HepG2 (cell line): ENCODE measurements at regions not wholly inside any gene's neighbourhood (a gene's known extent, or its start where the extent isn't known, plus 50 kb on each side); places are given as distances from the start of the nearest gene placed in this dataset.

Source experiments
- ATAC-seq: fragments of 200-7000 bp; cut with Tn5 transposase; 3 replicates; pipeline ENCODE4 v1.9.1; 2020; ENCODE audit warnings: mild to moderate bottlenecking, moderate library complexity
- BruUV-seq: library from RNA; stranded (reverse); fragments of 400-500 nt; replicated peaks from 2 replicates; lab custom pipeline; 2021; lab: Mats Ljungman, UMichigan
- CTCF ChIA-PET: fragments of 300-600 bp; formaldehyde crosslinking; extraction: SDS; loops from one replicate; lab custom pipeline; 2021; ENCODE audit warnings: low total read pairs, inconsistent platforms, low intra/inter-chr PET ratio; lab: Yijun Ruan, JAX
- POLR2A ChIA-PET: fragments of 350-600 bp; sonication (Branson Sonifier 250); formaldehyde crosslinking; loops from one replicate; lab custom pipeline; 2020; ENCODE audit warnings: antibody characterized with exemption, inconsistent platforms; lab: Yijun Ruan, JAX
- DNase-seq: peaks from one replicate; pipeline ENCODE4 v3.0.0-alpha.2; 2015; ENCODE audit warnings: low spot score
- FAIRE-seq: peaks from 3 replicates; lab custom pipeline; 2011; peaks lifted over from hg19 to GRCh38; lab: Jason Lieb, UNC
- H2AFZ ChIP-seq: one replicate; pipeline ENCODE4 v1.6.1; 2011; ENCODE audit warnings: low read length, inconsistent platforms
- H3K27ac ChIP-seq: fragments of 300-600 bp; 3 replicates; pipeline ENCODE4 v1.8.0; 2011; ENCODE audit warnings: mixed run types, mild to moderate bottlenecking, mixed read lengths, low read length, inconsistent platforms; ENCODE audit not compliant: insufficient read depth; ENCODE audit errors: extremely low read length
- H3K27me3 ChIP-seq, 2 experiments: fragments of 200-600 bp in 1 of 2; 2 replicates in 1 of 2; 3 replicates in 1 of 2; pipeline versions ENCODE4 v1.6.0 to v1.8.0; 2011; ENCODE audit warnings: low read length in 2 of 2, mild to moderate bottlenecking in 2 of 2, moderate library complexity in 2 of 2, inconsistent platforms in 1 of 2; ENCODE audit not compliant: insufficient read depth in 2 of 2, control insufficient read depth in 1 of 2
- H3K36me3 ChIP-seq, 2 experiments: fragments of 200-600 bp in 1 of 2; replicated peaks in 1 of 2; 2 replicates in 1 of 2; 3 replicates in 1 of 2; pipeline versions ENCODE4 v1.5.1 to v1.8.0; 2011; ENCODE audit warnings: low read length in 2 of 2, inconsistent platforms in 1 of 2; ENCODE audit not compliant: insufficient read depth in 2 of 2, control insufficient read depth in 1 of 2
- H3K4me1 ChIP-seq: 2 replicates; pipeline ENCODE4 v1.5.1; 2012; ENCODE audit warnings: low read length, inconsistent platforms; ENCODE audit not compliant: insufficient read depth
- H3K4me2 ChIP-seq: 2 replicates; pipeline ENCODE4 v1.6.0; 2011; ENCODE audit warnings: low read depth, low read length, inconsistent platforms
- H3K4me3 ChIP-seq, 3 experiments: fragments of 200-600 bp in 1 of 3; sonication (generic), shearing (Covaris generic) in 1 of 3; replicated peaks in 1 of 3; 2 replicates each; pipeline ENCODE4 v1.5.1; 2011 to 2016; ENCODE audit warnings: low read length in 3 of 3, inconsistent platforms in 2 of 3, low read depth in 2 of 3, mild to moderate bottlenecking in 2 of 3, control low read depth in 1 of 3, mixed read lengths in 1 of 3; ENCODE audit not compliant: insufficient read depth in 1 of 3
- H3K79me2 ChIP-seq: one replicate; pipeline ENCODE4 v1.6.1; 2011; ENCODE audit warnings: low read length, inconsistent platforms; ENCODE audit not compliant: insufficient read depth
- H3K9ac ChIP-seq: 2 replicates; pipeline ENCODE4 v1.6.0; 2011; ENCODE audit warnings: mild to moderate bottlenecking, low read depth, low read length, inconsistent platforms; ENCODE audit not compliant: insufficient read depth
- H3K9me3 ChIP-seq: 2 replicates; pipeline ENCODE4 v1.5.1; 2012; ENCODE audit warnings: mild to moderate bottlenecking, low read length
- H4K20me1 ChIP-seq: 2 replicates; pipeline ENCODE4 v1.6.0; 2011; ENCODE audit warnings: inconsistent platforms, mild to moderate bottlenecking, low read length, moderate library complexity; ENCODE audit not compliant: insufficient read depth
- DR1 ChIP-seq: sonication (generic); formaldehyde crosslinking; IDR thresholded peaks from 2 replicates; pipeline ENCODE4 v1.8.0; 2021; ENCODE audit warnings: mild to moderate bottlenecking, missing genetic modification reagents, inconsistent platforms
- MEIS2 ChIP-seq: sonication (generic); formaldehyde crosslinking; IDR thresholded peaks from 2 replicates; pipeline ENCODE4 v1.9.0; 2021; ENCODE audit warnings: mild to moderate bottlenecking, missing genetic modification reagents
- MXD4 ChIP-seq: IDR thresholded peaks from 2 replicates; pipeline ENCODE4 v1.6.1; 2016; ENCODE audit warnings: mild to moderate bottlenecking, missing biosample characterization, missing genetic modification reagents
- RBFOX2 ChIP-seq: fragments of 200-400 bp; formaldehyde crosslinking; IDR thresholded peaks from 2 replicates; pipeline ENCODE4 v1.6.1; 2017; ENCODE audit warnings: low read depth, mild to moderate bottlenecking, low read length
- ZNF121 ChIP-seq: sonication (generic); formaldehyde crosslinking; IDR thresholded peaks from 2 replicates; pipeline ENCODE4 v1.5.0; 2020; ENCODE audit warnings: mild to moderate bottlenecking, missing genetic modification reagents
- ZNF253 ChIP-seq: sonication (generic); formaldehyde crosslinking; IDR thresholded peaks from 2 replicates; pipeline ENCODE4 v1.8.0; 2022; ENCODE audit warnings: mild to moderate bottlenecking, missing genetic modification reagents, borderline replicate concordance
- ZNF3 ChIP-seq: IDR thresholded peaks from 2 replicates; pipeline ENCODE4 v1.7.0; 2017; ENCODE audit warnings: inconsistent platforms
- WGBS: methylation state at CpG from one replicate; pipeline ENCODE4 v1.1.6; 2017; ENCODE audit warnings: low lambda C conversion rate; 5-methylcytosine and 5-hydroxymethylcytosine counted together
- in situ Hi-C: cut with HindIII; loops from 2 replicates; pipeline ENCODE4 v1.10.0; 2017; ENCODE audit warnings: low pct_unique_long_range_greater_than_20kb; ENCODE audit not compliant: extremely low pct_ligation_motif_present
- intact Hi-C: fragments of 100-400 bp; cut with micrococcal nuclease; formaldehyde crosslinking; loops from one replicate; pipeline ENCODE4 v1.10.0; 2022; ENCODE audit not compliant: unreplicated experiment
- TF ChIP-seq, protein P1 (sequence below): sonication (generic); formaldehyde crosslinking; IDR thresholded peaks from 2 replicates; pipeline ENCODE4 v1.5.1; 2020; ENCODE audit warnings: missing genetic modification reagents, mild to moderate bottlenecking, borderline replicate concordance

DNA sequence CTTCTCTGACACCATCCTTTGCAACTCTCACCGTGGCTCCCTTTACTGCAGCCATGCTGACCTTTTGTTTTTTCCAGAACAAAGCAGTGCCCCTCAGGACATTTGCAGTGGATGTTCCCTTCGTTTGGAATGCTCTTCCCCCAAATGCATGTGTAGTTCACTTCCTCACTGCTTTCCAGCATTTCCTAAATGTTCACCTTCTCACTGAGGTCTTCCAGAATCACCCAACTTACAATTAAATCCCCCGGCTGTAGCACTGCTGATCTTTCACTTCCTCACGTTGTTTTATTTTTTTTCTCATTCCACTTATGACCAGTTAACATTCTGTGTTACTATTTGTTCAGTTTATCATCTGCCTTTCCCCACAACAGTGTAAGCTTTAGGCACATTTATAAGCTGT is 73.1 kb downstream of the GASK1B start (continued):
- no peak for TF ChIP-seq MXD4 (CRISPR knock-in tag)
- TF ChIP-seq RBFOX2: no peak
- no peak for TF ChIP-seq MEIS2 (CRISPR knock-in tag)
- TF ChIP-seq ZNF253: no peak
- no peak for TF ChIP-seq DR1 (CRISPR knock-in tag)
- no peak for TF ChIP-seq ZNF3 (CRISPR knock-in tag)

- Histone ChIP-seq H3K4me3 (no peak overlapping the region), H3K36me3 (no peaks in the 10 kb centered on the region), H2AFZ (peak overlapping the region; percentile 29), H3K79me2 (no peaks in the 10 kb centered on the region), H3K4me1 (peaks cover 25% of the 10 kb centered on the region), H3K4me2 (peak overlapping the region; percentile 58; the same call in 1 of the 2 replicates), H3K27me3 (no peaks in the 10 kb centered on the region; a peak in 1 of 5 replicates), H3K9ac (no peak overlapping the region), H3K27ac (no peak overlapping the region), H3K9me3 (no peaks in the 10 kb centered on the region), H4K20me1 (no peaks in the 10 kb centered on the region)
- FAIRE-seq (no peak), DNase-seq (no peak), ATAC-seq (no peak)
- WGBS: 27% methylated on average over 1 of the region's 1 CpG
- in situ Hi-C loops (no loop called here), intact Hi-C loops (no loop called here)
- TF ChIP-seq, protein P1, sequence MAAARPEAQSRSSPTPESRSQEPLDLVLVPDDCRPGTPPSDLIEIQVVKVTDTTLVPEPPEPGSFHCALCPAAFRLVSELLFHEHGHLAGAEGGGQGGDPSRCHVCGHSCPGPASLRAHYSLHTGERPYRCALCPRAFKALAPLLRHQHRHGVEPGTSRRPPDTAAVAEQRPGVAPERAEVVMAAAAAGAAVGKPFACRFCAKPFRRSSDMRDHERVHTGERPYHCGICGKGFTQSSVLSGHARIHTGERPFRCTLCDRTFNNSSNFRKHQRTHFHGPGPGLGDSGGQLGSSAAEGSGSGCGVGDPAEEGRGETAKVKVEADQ (CRISPR knock-in tag): no peak
- peak; percentile 88 for TF ChIP-seq ZNF121
- ChIA-PET POLR2A (no interaction called here), CTCF (no interaction called here)
- no TSS peak for BruUV-seq
Measured at GRCh38 chr4:158098802-158099201, 74.0 kb downstream of the GASK1B start.
